ENCODE measurements at regions not wholly inside any gene's neighbourhood (a gene's known extent, or its start where the extent isn't known, plus 50 kb on each side); places are given as distances from the start of the nearest gene placed in this dataset.

GRCh38 chr6:3630258-3630835, 121.2 kb downstream of the PXDC1 start:
- H3K9me3 ChIP-seq, result no peaks in the 10 kb centered on the region
- no peak overlapping the region for H3K4me3 ChIP-seq
- no peaks in the 10 kb centered on the region for H3K36me3 ChIP-seq (ENCODE audit: low read depth, missing control alignments)
- WGBS, 2 donors, result 92 to 94% methylated on average over 4 of the region's 4 CpGs
- TF ChIP-seq POLR2A (IDR thresholded peaks at IDR 0.05) (no peak), CTCF (IDR thresholded peaks at IDR 0.05) (no peak)
- DNase-seq, result no peak
- H3K4me1 ChIP-seq, result no peaks in the 10 kb centered on the region
- H3K27me3 ChIP-seq, result no peaks in the 10 kb centered on the region
- no peak overlapping the region for H3K27ac ChIP-seq
- intact Hi-C loops (cut with DNase I; ENCODE audit: low total_unique reads), result no loop called here

- DNase-seq, result no peak
- H3K4me1 ChIP-seq, result no peaks in the 10 kb centered on the region
- intact Hi-C loops (cut with DNase I; ENCODE audit: low total_unique reads), result no loop called here
- no peaks in the 10 kb centered on the region for H3K27me3 ChIP-seq
- H3K27ac ChIP-seq, result no peak overlapping the region
- 68 to 73% methylated on average over 20 of the region's 20 CpGs for WGBS, 2 donors
- TF ChIP-seq POLR2A (IDR thresholded peaks at IDR 0.05), result no peak
- TF ChIP-seq CTCF (IDR thresholded peaks at IDR 0.05), result no peak
- no peaks in the 10 kb centered on the region for H3K9me3 ChIP-seq
- no peak overlapping the region for H3K4me3 ChIP-seq
- H3K36me3 ChIP-seq (ENCODE audit: low read depth, missing control alignments), result no peaks in the 10 kb centered on the region
Measured at GRCh38 chr6:3627956-3628835, 123.3 kb downstream of the PXDC1 start.

GRCh38 chr6:3627501-3627900, 124.0 kb downstream of the PXDC1 start:
- intact Hi-C loops (cut with DNase I; ENCODE audit: low total_unique reads), result no loop called here
- H3K36me3 ChIP-seq (ENCODE audit: low read depth, missing control alignments), result no peaks in the 10 kb centered on the region
- WGBS, 2 donors, result 80 to 81% methylated on average over 9 of the region's 9 CpGs
- H3K4me1 ChIP-seq, result no peaks in the 10 kb centered on the region
- H3K9me3 ChIP-seq, result no peaks in the 10 kb centered on the region
- no peak for TF ChIP-seq CTCF (IDR thresholded peaks at IDR 0.05)
- no peak for TF ChIP-seq POLR2A (IDR thresholded peaks at IDR 0.05)
- no peak for DNase-seq
- H3K27ac ChIP-seq, result no peak overlapping the region
- H3K27me3 ChIP-seq, result no peaks in the 10 kb centered on the region
- no peak overlapping the region for H3K4me3 ChIP-seq

- Histone ChIP-seq H3K4me1 (no peaks in the 10 kb centered on the region), H3K27ac (no peak overlapping the region), H3K4me3 (no peak overlapping the region), H3K27me3 (no peaks in the 10 kb centered on the region), H3K9me3 (no peaks in the 10 kb centered on the region), H3K36me3 (ENCODE audit: low read depth, missing control alignments) (no peaks in the 10 kb centered on the region)
- no peak for DNase-seq
- WGBS, 2 donors, result 74 to 76% methylated on average over 14 of the region's 14 CpGs
- no peak for TF ChIP-seq POLR2A (IDR thresholded peaks at IDR 0.05)
- TF ChIP-seq CTCF (IDR thresholded peaks at IDR 0.05), result no peak
- intact Hi-C loops (cut with DNase I; ENCODE audit: low total_unique reads), result no loop called here
Measured at GRCh38 chr6:3625980-3626563, 125.4 kb downstream of the PXDC1 start.

All from testis (tissue), 2 donors.